DND-41 (cell line): ENCODE measurements at regions not wholly inside any gene's neighbourhood (a gene's known extent, or its start where the extent isn't known, plus 50 kb on each side); places are given as distances from the start of the nearest gene placed in this dataset.

Experiments
- ATAC-seq: fragments of 200-7000 bp; cut with Tn5 transposase; 3 replicates; pipeline ENCODE4 v1.9.1; 2021; ENCODE audit warnings: low read depth; ENCODE audit not compliant: insufficient read depth
- DNase-seq: peaks from one replicate; pipeline ENCODE4 v3.0.0-alpha.2; 2020
- H2AFZ ChIP-seq: 2 replicates; pipeline ENCODE4 v1.6.0; 2012; ENCODE audit warnings: low read depth, low read length
- H3K27ac ChIP-seq: 2 replicates; pipeline ENCODE4 v1.5.1; 2012; ENCODE audit warnings: low read length, inconsistent platforms
- H3K27me3 ChIP-seq: fragments of 200-600 bp; sonication (generic); 2 replicates; pipeline ENCODE4 v1.6.0; 2012; ENCODE audit warnings: low read length, mild to moderate bottlenecking, inconsistent platforms; ENCODE audit not compliant: insufficient read depth, poor library complexity
- H3K36me3 ChIP-seq: 2 replicates; pipeline ENCODE4 v1.5.1; 2012; ENCODE audit warnings: low read length, inconsistent platforms; ENCODE audit not compliant: insufficient read depth
- H3K4me1 ChIP-seq: 2 replicates; pipeline ENCODE4 v1.5.1; 2012; ENCODE audit warnings: mild to moderate bottlenecking, low read length; ENCODE audit not compliant: insufficient read depth
- H3K4me2 ChIP-seq: 2 replicates; pipeline ENCODE4 v1.6.0; 2012; ENCODE audit warnings: mild to moderate bottlenecking, moderate library complexity, low read length, inconsistent platforms; ENCODE audit not compliant: insufficient read depth
- H3K4me3 ChIP-seq, 2 experiments: fragments of 200-600 bp in 1 of 2; shearing (Covaris generic) in 1 of 2; 2 replicates each; pipeline ENCODE4 v1.5.1; 2012 to 2016; ENCODE audit warnings: inconsistent platforms in 2 of 2, low read length in 2 of 2, mild to moderate bottlenecking in 2 of 2, low read depth in 1 of 2, moderate library complexity in 1 of 2
- H3K79me2 ChIP-seq: 2 replicates; pipeline ENCODE4 v1.6.0; 2012; ENCODE audit warnings: low read length, inconsistent platforms; ENCODE audit not compliant: insufficient read depth
- H3K9ac ChIP-seq: 2 replicates; pipeline ENCODE4 v1.6.0; 2012; ENCODE audit warnings: low read depth, mild to moderate bottlenecking, inconsistent platforms, low read length, moderate library complexity
- H3K9me3 ChIP-seq: 2 replicates; pipeline ENCODE4 v1.5.1; 2012; ENCODE audit warnings: low read length, moderate library complexity, mild to moderate bottlenecking, inconsistent platforms; ENCODE audit not compliant: insufficient read depth, severe bottlenecking
- H4K20me1 ChIP-seq: 2 replicates; pipeline ENCODE4 v1.6.0; 2012; ENCODE audit warnings: low read length; ENCODE audit not compliant: insufficient read depth
- EZH2 ChIP-seq: IDR thresholded peaks from 3 replicates; pipeline ENCODE4 v1.6.1; 2012; ENCODE audit warnings: borderline replicate concordance, low read depth, mild to moderate bottlenecking, moderate library complexity, low read length, inconsistent platforms; ENCODE audit not compliant: severe bottlenecking
- TF ChIP-seq, protein P1 (sequence below): IDR thresholded peaks from 2 replicates; pipeline ENCODE4 v1.5.1; 2012; ENCODE audit warnings: borderline replicate concordance, low read length, moderate library complexity, mild to moderate bottlenecking; ENCODE audit not compliant: poor library complexity, severe bottlenecking; ENCODE audit errors: extremely low read depth

DNA sequence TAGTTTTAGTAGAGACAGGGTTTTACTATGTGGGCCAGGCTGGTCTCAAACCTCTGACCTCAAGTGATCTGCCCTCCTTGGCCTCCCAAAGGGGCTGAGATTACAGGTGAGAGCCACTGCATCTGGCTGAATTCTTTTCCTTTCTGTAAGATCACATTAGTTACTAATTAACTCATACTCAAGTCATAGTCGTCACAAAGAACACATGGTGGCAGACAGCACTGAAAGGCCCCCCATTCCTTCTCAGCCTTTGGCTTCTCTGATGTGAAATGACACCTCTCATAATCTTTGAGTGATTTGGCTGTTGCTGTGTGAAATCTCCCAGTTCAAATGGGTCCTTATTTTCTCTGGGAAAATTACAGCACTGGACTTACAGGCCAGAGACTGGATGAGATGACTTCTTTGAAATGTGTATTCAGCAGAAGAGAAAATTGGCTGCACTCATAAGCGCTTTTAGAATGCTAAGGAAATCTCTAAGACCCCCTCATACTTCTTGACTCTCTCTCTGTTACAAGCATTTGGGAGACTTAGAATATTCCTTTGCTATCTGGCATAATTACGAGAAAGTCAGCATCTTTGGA, 764.8 kb downstream of the RNF144A start:
- H2AFZ ChIP-seq, result no peak overlapping the region
- no peak overlapping the region for H3K9ac ChIP-seq
- H3K27me3 ChIP-seq, result no peaks in the 10 kb centered on the region
- H3K27ac ChIP-seq, result no peak overlapping the region
- no peak overlapping the region for H3K4me3 ChIP-seq
- DNase-seq (no peak), ATAC-seq (no peak)
- TF ChIP-seq, protein P1, sequence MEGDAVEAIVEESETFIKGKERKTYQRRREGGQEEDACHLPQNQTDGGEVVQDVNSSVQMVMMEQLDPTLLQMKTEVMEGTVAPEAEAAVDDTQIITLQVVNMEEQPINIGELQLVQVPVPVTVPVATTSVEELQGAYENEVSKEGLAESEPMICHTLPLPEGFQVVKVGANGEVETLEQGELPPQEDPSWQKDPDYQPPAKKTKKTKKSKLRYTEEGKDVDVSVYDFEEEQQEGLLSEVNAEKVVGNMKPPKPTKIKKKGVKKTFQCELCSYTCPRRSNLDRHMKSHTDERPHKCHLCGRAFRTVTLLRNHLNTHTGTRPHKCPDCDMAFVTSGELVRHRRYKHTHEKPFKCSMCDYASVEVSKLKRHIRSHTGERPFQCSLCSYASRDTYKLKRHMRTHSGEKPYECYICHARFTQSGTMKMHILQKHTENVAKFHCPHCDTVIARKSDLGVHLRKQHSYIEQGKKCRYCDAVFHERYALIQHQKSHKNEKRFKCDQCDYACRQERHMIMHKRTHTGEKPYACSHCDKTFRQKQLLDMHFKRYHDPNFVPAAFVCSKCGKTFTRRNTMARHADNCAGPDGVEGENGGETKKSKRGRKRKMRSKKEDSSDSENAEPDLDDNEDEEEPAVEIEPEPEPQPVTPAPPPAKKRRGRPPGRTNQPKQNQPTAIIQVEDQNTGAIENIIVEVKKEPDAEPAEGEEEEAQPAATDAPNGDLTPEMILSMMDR, result no peak
- TF ChIP-seq EZH2, result no peak
- no peaks in the 10 kb centered on the region for H3K79me2 ChIP-seq
- no peaks in the 10 kb centered on the region for H3K9me3 ChIP-seq
- no peaks in the 10 kb centered on the region for H4K20me1 ChIP-seq
- H3K36me3 ChIP-seq, result no peaks in the 10 kb centered on the region
- no peaks in the 10 kb centered on the region for H3K4me1 ChIP-seq
- H3K4me2 ChIP-seq, result no peak overlapping the region

DNA sequence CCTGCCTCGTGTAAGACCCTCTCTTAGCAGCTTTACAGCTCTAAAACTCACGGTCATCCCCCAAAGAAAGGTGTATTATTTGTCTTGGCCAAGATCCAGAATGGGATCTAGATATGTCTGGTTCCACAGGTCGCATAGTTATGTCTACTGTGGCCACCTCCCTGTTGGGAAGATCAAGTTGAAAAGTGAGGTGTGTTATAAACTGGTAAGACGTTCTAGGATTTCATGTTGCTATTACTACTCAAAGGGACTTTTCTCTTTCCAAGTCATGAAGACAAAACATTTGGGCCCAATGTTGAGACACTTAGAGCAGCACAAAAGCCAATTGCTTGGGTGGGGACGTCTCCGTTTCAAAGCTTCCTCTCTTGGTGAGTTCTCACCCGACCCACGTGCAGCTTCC, 766.0 kb downstream of the RNF144A start:
- TF ChIP-seq, protein P1, result no peak
- TF ChIP-seq EZH2, result no peak
- Histone ChIP-seq H3K36me3 (no peaks in the 10 kb centered on the region), H3K27me3 (no peaks in the 10 kb centered on the region), H3K27ac (no peak overlapping the region), H3K9me3 (no peaks in the 10 kb centered on the region), H3K4me1 (no peaks in the 10 kb centered on the region), H4K20me1 (no peaks in the 10 kb centered on the region), H3K4me2 (no peak overlapping the region), H3K4me3 (no peak overlapping the region), H2AFZ (no peak overlapping the region), H3K9ac (no peak overlapping the region), H3K79me2 (no peaks in the 10 kb centered on the region)
- DNase-seq, result no peak
- ATAC-seq, result no peak

DNA sequence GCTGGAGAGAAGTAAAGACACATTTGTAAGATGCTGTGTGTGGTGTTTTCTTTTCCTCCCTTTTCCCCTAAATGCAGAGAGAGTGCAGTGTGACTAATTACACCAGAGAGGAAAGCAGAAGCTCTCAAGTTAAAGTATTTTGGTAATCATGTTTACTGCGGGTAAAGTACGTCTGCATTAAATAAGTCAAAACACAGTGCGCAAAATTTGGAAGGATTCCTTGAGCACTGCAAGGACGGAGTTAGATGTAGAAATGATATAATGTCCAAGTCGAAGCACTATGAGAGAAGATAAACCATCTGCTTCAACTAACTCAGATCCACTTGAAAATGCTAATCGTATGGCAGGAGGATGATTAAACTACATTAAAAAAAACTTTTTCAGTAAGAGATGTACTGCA, 766.5 kb downstream of the RNF144A start:
- Histone ChIP-seq H3K4me2 (no peak overlapping the region), H2AFZ (no peak overlapping the region), H4K20me1 (no peaks in the 10 kb centered on the region), H3K27ac (no peak overlapping the region), H3K79me2 (no peaks in the 10 kb centered on the region), H3K4me1 (no peaks in the 10 kb centered on the region), H3K9ac (no peak overlapping the region), H3K36me3 (no peaks in the 10 kb centered on the region), H3K4me3 (no peak overlapping the region), H3K27me3 (no peaks in the 10 kb centered on the region), H3K9me3 (no peaks in the 10 kb centered on the region)
- TF ChIP-seq, protein P1, result no peak
- no peak for TF ChIP-seq EZH2
- no peak for DNase-seq
- no peak for ATAC-seq
